ENCODE measurements at regions not wholly inside any gene's neighbourhood (a gene's known extent, or its start where the extent isn't known, plus 50 kb on each side); places are given as distances from the start of the nearest gene placed in this dataset.

- H3K36me3 ChIP-seq (ENCODE audit: control insufficient read depth in 2 of 2, insufficient read depth in 2 of 2, low read length in 2 of 2), result no peaks in the 10 kb centered on the region
- no peaks in the 10 kb centered on the region for H3K9me3 ChIP-seq (ENCODE audit: control insufficient read depth in 2 of 2, low read length in 2 of 2)
- H3K4me1 ChIP-seq (ENCODE audit: control insufficient read depth in 2 of 2, insufficient read depth in 2 of 2, low read length in 2 of 2), result no peaks in the 10 kb centered on the region
- H3K9ac ChIP-seq (ENCODE audit: low read depth in 1 of 2, low read length in 2 of 2), result no peak overlapping the region
- H3K27me3 ChIP-seq (ENCODE audit: control insufficient read depth in 2 of 2, insufficient read depth in 2 of 2, low read length in 2 of 2), result no peaks in the 10 kb centered on the region
- no peak overlapping the region for H3K4me3 ChIP-seq (ENCODE audit: low read length in 2 of 2)
- H3K27ac ChIP-seq (ENCODE audit: low read depth in 2 of 2, low read length in 2 of 2), result no peak overlapping the region
These were observed 1587.5 kb upstream of the PIK3C3 start for GRCh38 chr18:40367576-40367975.

GRCh38 chr18:40366521-40366920, 1588.5 kb upstream of the PIK3C3 start:
- H3K4me1 ChIP-seq (ENCODE audit: control insufficient read depth in 2 of 2, insufficient read depth in 2 of 2, low read length in 2 of 2), result no peaks in the 10 kb centered on the region
- H3K36me3 ChIP-seq (ENCODE audit: control insufficient read depth in 2 of 2, insufficient read depth in 2 of 2, low read length in 2 of 2), result no peaks in the 10 kb centered on the region
- no peaks in the 10 kb centered on the region for H3K9me3 ChIP-seq (ENCODE audit: control insufficient read depth in 2 of 2, low read length in 2 of 2)
- H3K4me3 ChIP-seq (ENCODE audit: low read length in 2 of 2), result no peak overlapping the region
- no peaks in the 10 kb centered on the region for H3K27me3 ChIP-seq (ENCODE audit: control insufficient read depth in 2 of 2, insufficient read depth in 2 of 2, low read length in 2 of 2)
- H3K27ac ChIP-seq (ENCODE audit: low read depth in 2 of 2, low read length in 2 of 2), result no peak overlapping the region
- H3K9ac ChIP-seq (ENCODE audit: low read depth in 1 of 2, low read length in 2 of 2), result no peak overlapping the region

GRCh38 chr18:40365526-40365925, 1589.5 kb upstream of the PIK3C3 start:
- Histone ChIP-seq H3K27ac (ENCODE audit: low read depth in 2 of 2, low read length in 2 of 2) (no peak overlapping the region), H3K9ac (ENCODE audit: low read depth in 1 of 2, low read length in 2 of 2) (no peak overlapping the region), H3K4me1 (ENCODE audit: control insufficient read depth in 2 of 2, insufficient read depth in 2 of 2, low read length in 2 of 2) (no peaks in the 10 kb centered on the region), H3K36me3 (ENCODE audit: control insufficient read depth in 2 of 2, insufficient read depth in 2 of 2, low read length in 2 of 2) (no peaks in the 10 kb centered on the region), H3K27me3 (ENCODE audit: control insufficient read depth in 2 of 2, insufficient read depth in 2 of 2, low read length in 2 of 2) (no peaks in the 10 kb centered on the region), H3K9me3 (ENCODE audit: control insufficient read depth in 2 of 2, low read length in 2 of 2) (no peaks in the 10 kb centered on the region), H3K4me3 (ENCODE audit: low read length in 2 of 2) (no peak overlapping the region)

GRCh38 chr18:40360558-40360957, 1594.5 kb upstream of the PIK3C3 start:
- Histone ChIP-seq H3K4me3 (ENCODE audit: low read length in 2 of 2) (no peak overlapping the region), H3K36me3 (ENCODE audit: control insufficient read depth in 2 of 2, insufficient read depth in 2 of 2, low read length in 2 of 2) (no peaks in the 10 kb centered on the region), H3K4me1 (ENCODE audit: control insufficient read depth in 2 of 2, insufficient read depth in 2 of 2, low read length in 2 of 2) (no peaks in the 10 kb centered on the region), H3K27me3 (ENCODE audit: control insufficient read depth in 2 of 2, insufficient read depth in 2 of 2, low read length in 2 of 2) (no peaks in the 10 kb centered on the region), H3K9me3 (ENCODE audit: control insufficient read depth in 2 of 2, low read length in 2 of 2) (no peaks in the 10 kb centered on the region), H3K9ac (ENCODE audit: low read depth in 1 of 2, low read length in 2 of 2) (no peak overlapping the region), H3K27ac (ENCODE audit: low read depth in 2 of 2, low read length in 2 of 2) (no peak overlapping the region)

- Histone ChIP-seq H3K27ac (ENCODE audit: low read depth in 2 of 2, low read length in 2 of 2) (no peak overlapping the region), H3K4me1 (ENCODE audit: control insufficient read depth in 2 of 2, insufficient read depth in 2 of 2, low read length in 2 of 2) (no peaks in the 10 kb centered on the region), H3K9me3 (ENCODE audit: control insufficient read depth in 2 of 2, low read length in 2 of 2) (no peaks in the 10 kb centered on the region), H3K36me3 (ENCODE audit: control insufficient read depth in 2 of 2, insufficient read depth in 2 of 2, low read length in 2 of 2) (no peaks in the 10 kb centered on the region), H3K4me3 (ENCODE audit: low read length in 2 of 2) (no peak overlapping the region), H3K27me3 (ENCODE audit: control insufficient read depth in 2 of 2, insufficient read depth in 2 of 2, low read length in 2 of 2) (no peaks in the 10 kb centered on the region), H3K9ac (ENCODE audit: low read depth in 1 of 2, low read length in 2 of 2) (no peak overlapping the region)
These were observed 1597.5 kb upstream of the PIK3C3 start for GRCh38 chr18:40357536-40357935.

GRCh38 chr18:40356168-40356567, 1598.9 kb upstream of the PIK3C3 start:
- Histone ChIP-seq H3K9ac (ENCODE audit: low read depth in 1 of 2, low read length in 2 of 2) (no peak overlapping the region), H3K27me3 (ENCODE audit: control insufficient read depth in 2 of 2, insufficient read depth in 2 of 2, low read length in 2 of 2) (no peaks in the 10 kb centered on the region), H3K4me1 (ENCODE audit: control insufficient read depth in 2 of 2, insufficient read depth in 2 of 2, low read length in 2 of 2) (no peaks in the 10 kb centered on the region), H3K27ac (ENCODE audit: low read depth in 2 of 2, low read length in 2 of 2) (no peak overlapping the region), H3K4me3 (ENCODE audit: low read length in 2 of 2) (no peak overlapping the region), H3K36me3 (ENCODE audit: control insufficient read depth in 2 of 2, insufficient read depth in 2 of 2, low read length in 2 of 2) (no peaks in the 10 kb centered on the region), H3K9me3 (ENCODE audit: control insufficient read depth in 2 of 2, low read length in 2 of 2) (no peaks in the 10 kb centered on the region)

- Histone ChIP-seq H3K27ac (ENCODE audit: low read depth in 2 of 2, low read length in 2 of 2) (no peak overlapping the region), H3K4me1 (ENCODE audit: control insufficient read depth in 2 of 2, insufficient read depth in 2 of 2, low read length in 2 of 2) (no peaks in the 10 kb centered on the region), H3K27me3 (ENCODE audit: control insufficient read depth in 2 of 2, insufficient read depth in 2 of 2, low read length in 2 of 2) (no peaks in the 10 kb centered on the region), H3K4me3 (ENCODE audit: low read length in 2 of 2) (no peak overlapping the region), H3K36me3 (ENCODE audit: control insufficient read depth in 2 of 2, insufficient read depth in 2 of 2, low read length in 2 of 2) (no peaks in the 10 kb centered on the region), H3K9ac (ENCODE audit: low read depth in 1 of 2, low read length in 2 of 2) (no peak overlapping the region), H3K9me3 (ENCODE audit: control insufficient read depth in 2 of 2, low read length in 2 of 2) (no peaks in the 10 kb centered on the region)
These were observed 1599.3 kb upstream of the PIK3C3 start for GRCh38 chr18:40355726-40356125.

- no peaks in the 10 kb centered on the region for H3K27me3 ChIP-seq (ENCODE audit: control insufficient read depth in 2 of 2, insufficient read depth in 2 of 2, low read length in 2 of 2)
- no peak overlapping the region for H3K4me3 ChIP-seq (ENCODE audit: low read length in 2 of 2)
- H3K9ac ChIP-seq (ENCODE audit: low read depth in 1 of 2, low read length in 2 of 2), result no peak overlapping the region
- no peak overlapping the region for H3K27ac ChIP-seq (ENCODE audit: low read depth in 2 of 2, low read length in 2 of 2)
- H3K9me3 ChIP-seq (ENCODE audit: control insufficient read depth in 2 of 2, low read length in 2 of 2), result no peaks in the 10 kb centered on the region
- no peaks in the 10 kb centered on the region for H3K4me1 ChIP-seq (ENCODE audit: control insufficient read depth in 2 of 2, insufficient read depth in 2 of 2, low read length in 2 of 2)
- no peaks in the 10 kb centered on the region for H3K36me3 ChIP-seq (ENCODE audit: control insufficient read depth in 2 of 2, insufficient read depth in 2 of 2, low read length in 2 of 2)
These were observed 1606.8 kb upstream of the PIK3C3 start for GRCh38 chr18:40348196-40348595.

GRCh38 chr18:40347261-40347660, 1607.8 kb upstream of the PIK3C3 start:
- no peaks in the 10 kb centered on the region for H3K36me3 ChIP-seq (ENCODE audit: control insufficient read depth in 2 of 2, insufficient read depth in 2 of 2, low read length in 2 of 2)
- no peaks in the 10 kb centered on the region for H3K9me3 ChIP-seq (ENCODE audit: control insufficient read depth in 2 of 2, low read length in 2 of 2)
- H3K27me3 ChIP-seq (ENCODE audit: control insufficient read depth in 2 of 2, insufficient read depth in 2 of 2, low read length in 2 of 2), result no peaks in the 10 kb centered on the region
- no peaks in the 10 kb centered on the region for H3K4me1 ChIP-seq (ENCODE audit: control insufficient read depth in 2 of 2, insufficient read depth in 2 of 2, low read length in 2 of 2)
- no peak overlapping the region for H3K4me3 ChIP-seq (ENCODE audit: low read length in 2 of 2)
- no peak overlapping the region for H3K27ac ChIP-seq (ENCODE audit: low read depth in 2 of 2, low read length in 2 of 2)
- H3K9ac ChIP-seq (ENCODE audit: low read depth in 1 of 2, low read length in 2 of 2), result no peak overlapping the region

- no peaks in the 10 kb centered on the region for H3K36me3 ChIP-seq (ENCODE audit: control insufficient read depth in 2 of 2, insufficient read depth in 2 of 2, low read length in 2 of 2)
- H3K9ac ChIP-seq (ENCODE audit: low read depth in 1 of 2, low read length in 2 of 2), result no peak overlapping the region
- no peaks in the 10 kb centered on the region for H3K27me3 ChIP-seq (ENCODE audit: control insufficient read depth in 2 of 2, insufficient read depth in 2 of 2, low read length in 2 of 2)
- H3K4me1 ChIP-seq (ENCODE audit: control insufficient read depth in 2 of 2, insufficient read depth in 2 of 2, low read length in 2 of 2), result no peaks in the 10 kb centered on the region
- no peak overlapping the region for H3K27ac ChIP-seq (ENCODE audit: low read depth in 2 of 2, low read length in 2 of 2)
- no peak overlapping the region for H3K4me3 ChIP-seq (ENCODE audit: low read length in 2 of 2)
- H3K9me3 ChIP-seq (ENCODE audit: control insufficient read depth in 2 of 2, low read length in 2 of 2), result no peaks in the 10 kb centered on the region
These were observed 1608.9 kb upstream of the PIK3C3 start for GRCh38 chr18:40346146-40346545.

GRCh38 chr18:40341701-40342100, 1613.3 kb upstream of the PIK3C3 start:
- Histone ChIP-seq H3K4me1 (ENCODE audit: control insufficient read depth in 2 of 2, insufficient read depth in 2 of 2, low read length in 2 of 2) (no peaks in the 10 kb centered on the region), H3K4me3 (ENCODE audit: low read length in 2 of 2) (no peak overlapping the region), H3K36me3 (ENCODE audit: control insufficient read depth in 2 of 2, insufficient read depth in 2 of 2, low read length in 2 of 2) (no peaks in the 10 kb centered on the region), H3K27me3 (ENCODE audit: control insufficient read depth in 2 of 2, insufficient read depth in 2 of 2, low read length in 2 of 2) (no peaks in the 10 kb centered on the region), H3K9me3 (ENCODE audit: control insufficient read depth in 2 of 2, low read length in 2 of 2) (no peaks in the 10 kb centered on the region), H3K9ac (ENCODE audit: low read depth in 1 of 2, low read length in 2 of 2) (no peak overlapping the region), H3K27ac (ENCODE audit: low read depth in 2 of 2, low read length in 2 of 2) (no peak overlapping the region)
